ENCODE measurements at regions not wholly inside any gene's neighbourhood (a gene's known extent, or its start where the extent isn't known, plus 50 kb on each side); places are given as distances from the start of the nearest gene placed in this dataset.

DNA sequence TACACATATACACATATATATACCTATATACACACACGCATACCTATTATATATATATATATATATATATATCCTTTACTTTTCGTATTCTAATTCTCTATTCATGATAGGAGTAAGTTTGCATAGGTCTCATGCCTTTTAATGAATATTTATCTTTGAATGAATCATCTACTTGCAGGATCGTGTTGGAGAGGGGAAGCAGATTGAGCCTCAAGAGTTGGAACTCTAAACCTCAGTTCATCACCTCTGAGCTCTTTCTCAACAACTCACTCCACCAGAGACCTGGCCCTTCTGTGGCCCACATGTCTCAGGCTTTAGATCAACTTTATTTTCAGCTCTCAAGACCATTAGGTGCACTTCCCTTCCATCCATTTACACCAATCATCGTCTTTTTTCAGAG, 490.4 kb upstream of the ID2 start:
- no peak for TF ChIP-seq JUND (IDR thresholded peaks at IDR 0.05; ENCODE audit: borderline replicate concordance, low read depth, low read length)
- no peak for TF ChIP-seq JUND (tag; IDR thresholded peaks at IDR 0.05; ENCODE audit: borderline replicate concordance, low read depth, low read length)
- TF ChIP-seq MCM7 (IDR thresholded peaks at IDR 0.05): no peak
- TF ChIP-seq ELF1 (tag; IDR thresholded peaks at IDR 0.05): no peak
- TF ChIP-seq ARNT (IDR thresholded peaks at IDR 0.05): no peak
- no peak for TF ChIP-seq POLR2A (conservative IDR thresholded peaks at IDR 0.05)
- TF ChIP-seq, protein P1, sequence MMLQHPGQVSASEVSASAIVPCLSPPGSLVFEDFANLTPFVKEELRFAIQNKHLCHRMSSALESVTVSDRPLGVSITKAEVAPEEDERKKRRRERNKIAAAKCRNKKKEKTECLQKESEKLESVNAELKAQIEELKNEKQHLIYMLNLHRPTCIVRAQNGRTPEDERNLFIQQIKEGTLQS (IDR thresholded peaks at IDR 0.05): no peak
- TF ChIP-seq, protein P1 (CRISPR knock-in tag; conservative IDR thresholded peaks at IDR 0.05): no peak

Measured in K562 (cell line).